ENCODE measurements at regions not wholly inside any gene's neighbourhood (a gene's known extent, or its start where the extent isn't known, plus 50 kb on each side); places are given as distances from the start of the nearest gene placed in this dataset.
"Not testable (repeated sequence)": the region's sequence is repeated elsewhere in the genome, so short reads cannot be mapped to it uniquely, and the experiment has no call there.

GRCh38 chr19:28594737-28595136, 618.2 kb downstream of the UQCRFS1 start (continued):
- TF ChIP-seq ATF6 (CRISPR knock-in tag; IDR thresholded peaks at IDR 0.05), result no peak
- TF ChIP-seq, protein P1, sequence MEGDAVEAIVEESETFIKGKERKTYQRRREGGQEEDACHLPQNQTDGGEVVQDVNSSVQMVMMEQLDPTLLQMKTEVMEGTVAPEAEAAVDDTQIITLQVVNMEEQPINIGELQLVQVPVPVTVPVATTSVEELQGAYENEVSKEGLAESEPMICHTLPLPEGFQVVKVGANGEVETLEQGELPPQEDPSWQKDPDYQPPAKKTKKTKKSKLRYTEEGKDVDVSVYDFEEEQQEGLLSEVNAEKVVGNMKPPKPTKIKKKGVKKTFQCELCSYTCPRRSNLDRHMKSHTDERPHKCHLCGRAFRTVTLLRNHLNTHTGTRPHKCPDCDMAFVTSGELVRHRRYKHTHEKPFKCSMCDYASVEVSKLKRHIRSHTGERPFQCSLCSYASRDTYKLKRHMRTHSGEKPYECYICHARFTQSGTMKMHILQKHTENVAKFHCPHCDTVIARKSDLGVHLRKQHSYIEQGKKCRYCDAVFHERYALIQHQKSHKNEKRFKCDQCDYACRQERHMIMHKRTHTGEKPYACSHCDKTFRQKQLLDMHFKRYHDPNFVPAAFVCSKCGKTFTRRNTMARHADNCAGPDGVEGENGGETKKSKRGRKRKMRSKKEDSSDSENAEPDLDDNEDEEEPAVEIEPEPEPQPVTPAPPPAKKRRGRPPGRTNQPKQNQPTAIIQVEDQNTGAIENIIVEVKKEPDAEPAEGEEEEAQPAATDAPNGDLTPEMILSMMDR (IDR thresholded peaks at IDR 0.05), result no peak
- TF ChIP-seq, protein P2, sequence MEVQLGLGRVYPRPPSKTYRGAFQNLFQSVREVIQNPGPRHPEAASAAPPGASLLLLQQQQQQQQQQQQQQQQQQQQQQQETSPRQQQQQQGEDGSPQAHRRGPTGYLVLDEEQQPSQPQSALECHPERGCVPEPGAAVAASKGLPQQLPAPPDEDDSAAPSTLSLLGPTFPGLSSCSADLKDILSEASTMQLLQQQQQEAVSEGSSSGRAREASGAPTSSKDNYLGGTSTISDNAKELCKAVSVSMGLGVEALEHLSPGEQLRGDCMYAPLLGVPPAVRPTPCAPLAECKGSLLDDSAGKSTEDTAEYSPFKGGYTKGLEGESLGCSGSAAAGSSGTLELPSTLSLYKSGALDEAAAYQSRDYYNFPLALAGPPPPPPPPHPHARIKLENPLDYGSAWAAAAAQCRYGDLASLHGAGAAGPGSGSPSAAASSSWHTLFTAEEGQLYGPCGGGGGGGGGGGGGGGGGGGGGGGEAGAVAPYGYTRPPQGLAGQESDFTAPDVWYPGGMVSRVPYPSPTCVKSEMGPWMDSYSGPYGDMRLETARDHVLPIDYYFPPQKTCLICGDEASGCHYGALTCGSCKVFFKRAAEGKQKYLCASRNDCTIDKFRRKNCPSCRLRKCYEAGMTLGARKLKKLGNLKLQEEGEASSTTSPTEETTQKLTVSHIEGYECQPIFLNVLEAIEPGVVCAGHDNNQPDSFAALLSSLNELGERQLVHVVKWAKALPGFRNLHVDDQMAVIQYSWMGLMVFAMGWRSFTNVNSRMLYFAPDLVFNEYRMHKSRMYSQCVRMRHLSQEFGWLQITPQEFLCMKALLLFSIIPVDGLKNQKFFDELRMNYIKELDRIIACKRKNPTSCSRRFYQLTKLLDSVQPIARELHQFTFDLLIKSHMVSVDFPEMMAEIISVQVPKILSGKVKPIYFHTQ (CRISPR knock-in tag; IDR thresholded peaks at IDR 0.05), result no peak
- no peak for TF ChIP-seq MAX (CRISPR knock-in tag; IDR thresholded peaks at IDR 0.05)
- no peak for TF ChIP-seq IRF2 (CRISPR knock-in tag; IDR thresholded peaks at IDR 0.05; ENCODE audit: borderline replicate concordance, low read depth)
- TF ChIP-seq E2F1 (CRISPR knock-in tag; IDR thresholded peaks at IDR 0.05), result no peak

DNA sequence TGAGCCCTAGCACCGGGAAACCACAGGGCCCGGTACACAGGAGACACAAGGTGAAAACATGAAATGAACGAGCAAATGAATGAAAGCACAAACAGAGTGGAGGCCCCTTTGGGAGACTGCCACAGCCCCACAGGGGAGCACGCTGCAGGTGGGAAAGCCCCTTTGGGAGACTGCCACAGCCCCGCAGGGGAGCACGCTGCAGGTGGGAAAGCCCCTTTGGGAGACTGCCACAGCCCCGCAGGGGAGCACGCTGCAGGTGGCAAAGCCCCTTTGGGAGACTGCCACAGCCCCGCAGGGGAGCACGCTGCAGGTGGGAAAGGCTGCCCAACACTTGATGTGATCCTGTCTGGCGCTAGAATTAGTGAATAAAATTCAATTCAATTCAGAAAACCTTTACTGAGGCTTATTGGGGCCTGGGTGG, 623.0 kb downstream of the UQCRFS1 start:
- CTCF ChIA-PET; POLR2A ChIA-PET; H3K36me3 Mint-ChIP-seq; DNase-seq (ENCODE audit: low spot score); H3K9me3 Mint-ChIP-seq; ATAC-seq; H3K27ac Mint-ChIP-seq; H3K4me3 Mint-ChIP-seq; H3K27me3 Mint-ChIP-seq (ENCODE audit: low read depth): not testable (repeated sequence)
- peaks cover 13% of the 10 kb centered on the region for H3K4me1 Mint-ChIP-seq
- TF ChIP-seq ZNF423 (CRISPR knock-in tag; IDR thresholded peaks at IDR 0.05), result 0 out of 2 replicates have a peak, but pooled peaks have one; percentile 6

DNA sequence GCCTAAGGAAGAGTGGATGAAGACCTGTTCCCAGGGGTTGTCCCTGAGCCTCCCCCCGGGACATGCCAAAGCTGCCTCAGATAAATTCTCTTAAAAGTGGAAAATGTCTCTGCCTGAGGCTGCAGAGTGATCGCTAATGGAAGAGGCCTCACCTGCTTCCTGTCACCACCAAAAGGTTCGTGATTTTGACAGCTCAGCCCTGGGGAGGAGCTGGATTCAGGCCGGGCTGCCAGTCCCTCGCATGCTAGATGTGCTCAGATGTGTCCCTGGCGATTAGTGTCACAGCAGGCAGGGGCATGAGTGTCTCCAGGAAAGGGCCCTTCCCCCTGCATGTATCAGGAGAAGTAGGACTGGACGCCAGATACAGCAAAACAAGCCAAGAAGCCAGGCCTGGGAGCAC, 626.5 kb downstream of the UQCRFS1 start:
- H3K9me3 Mint-ChIP-seq, result no peaks in the 10 kb centered on the region
- peaks cover 35% of the 10 kb centered on the region for H3K4me1 Mint-ChIP-seq
- H3K27me3 Mint-ChIP-seq (ENCODE audit: low read depth), result no peaks in the 10 kb centered on the region
- no peaks in the 10 kb centered on the region for H3K36me3 Mint-ChIP-seq
- POLR2A ChIA-PET, result no interaction called here
- no peak for DNase-seq (ENCODE audit: low spot score)
- CTCF ChIA-PET, result interaction anchor here (1.5 kb wide), 1 partner anchor 48 kb away, joined by 3 read pairs; no protein-coding TSS in a partner anchor
- H3K27ac Mint-ChIP-seq, result no peak overlapping the region
- H3K4me3 Mint-ChIP-seq, result no peak overlapping the region
- ATAC-seq, result no peak
- no peak for TF ChIP-seq ZNF671 (CRISPR knock-in tag; IDR thresholded peaks at IDR 0.05)
- no peak for TF ChIP-seq TCF7 (CRISPR knock-in tag; IDR thresholded peaks at IDR 0.05; ENCODE audit: low read depth)

DNA sequence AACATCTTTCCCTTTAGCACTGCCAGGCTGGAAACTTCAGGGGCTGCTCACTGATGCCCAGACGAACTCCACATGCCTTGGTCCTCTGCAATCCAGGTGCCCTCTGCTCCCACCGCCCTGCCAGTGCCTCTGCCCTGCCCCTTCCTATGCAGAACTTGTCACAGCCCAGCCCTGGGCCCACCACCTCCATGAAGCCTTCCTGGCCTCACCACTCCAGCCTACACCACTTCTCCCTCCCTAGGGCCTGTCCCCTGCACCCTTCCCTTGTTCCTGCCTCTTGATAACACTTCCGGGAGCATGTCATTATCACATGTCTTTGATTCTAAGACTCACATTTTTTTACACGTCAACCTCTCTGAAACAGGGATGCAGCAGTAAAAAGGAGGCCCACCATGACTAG, 627.2 kb downstream of the UQCRFS1 start:
- no peak overlapping the region for H3K27ac Mint-ChIP-seq
- CTCF ChIA-PET, result interaction anchor here (1.5 kb wide), 1 partner anchor 48 kb away, joined by 3 read pairs; no protein-coding TSS in a partner anchor
- no peaks in the 10 kb centered on the region for H3K9me3 Mint-ChIP-seq
- POLR2A ChIA-PET, result no interaction called here
- H3K4me1 Mint-ChIP-seq, result peaks cover 42% of the 10 kb centered on the region
- H3K4me3 Mint-ChIP-seq, result no peak overlapping the region
- H3K27me3 Mint-ChIP-seq (ENCODE audit: low read depth), result no peaks in the 10 kb centered on the region
- no peaks in the 10 kb centered on the region for H3K36me3 Mint-ChIP-seq
- DNase-seq (ENCODE audit: low spot score), result no peak
- TF ChIP-seq ZNF396 (CRISPR knock-in tag; IDR thresholded peaks at IDR 0.05; ENCODE audit: borderline replicate concordance), result no peak
- TF ChIP-seq HMGA2 (CRISPR knock-in tag; IDR thresholded peaks at IDR 0.05), result no peak
- no peak for ATAC-seq

All from WTC11 (cell line).